HG03060 (cell line): ENCODE measurements at regions not wholly inside any gene's neighbourhood (a gene's known extent, or its start where the extent isn't known, plus 50 kb on each side); places are given as distances from the start of the nearest gene placed in this dataset.
"Not testable (repeated sequence)": the region's sequence is repeated elsewhere in the genome, so short reads cannot be mapped to it uniquely, and the experiment has no call there.

Source experiments
- ATAC-seq: cut with Tn5 transposase; IDR thresholded peaks from one replicate; pipeline ENCODE4 v1.9.1; 2021; ENCODE audit warnings: low read depth, moderate number of reproducible peaks; ENCODE audit not compliant: unreplicated experiment

- ATAC-seq: no peak
These were observed 53.5 kb downstream of the TEX51 start for GRCh38 chr2:126952216-126952615.

GRCh38 chr2:126953483-126953882, 54.8 kb downstream of the TEX51 start:
- no peak for ATAC-seq

GRCh38 chr2:126954831-126955230, 56.1 kb downstream of the TEX51 start:
- no peak for ATAC-seq

GRCh38 chr2:126956773-126957172, 58.1 kb downstream of the TEX51 start:
- ATAC-seq: not testable (repeated sequence)

GRCh38 chr2:126963390-126963789, 64.7 kb downstream of the TEX51 start:
- no peak for ATAC-seq

- no peak for ATAC-seq
These were observed 67.9 kb downstream of the TEX51 start for GRCh38 chr2:126966601-126967000.

GRCh38 chr2:126970583-126970982, 71.9 kb downstream of the TEX51 start:
- ATAC-seq: no peak

GRCh38 chr2:126971162-126971480, 72.4 kb downstream of the TEX51 start:
- no peak for ATAC-seq

GRCh38 chr2:126971481-126972278, 73.0 kb downstream of the TEX51 start:
- peak; percentile 76 for ATAC-seq

- ATAC-seq: peak; percentile 6
These were observed 73.6 kb downstream of the TEX51 start for GRCh38 chr2:126972279-126972626.

GRCh38 chr2:126973745-126974144, 75.1 kb downstream of the TEX51 start:
- ATAC-seq: no peak

- no peak for ATAC-seq
These were observed 77.3 kb downstream of the TEX51 start for GRCh38 chr2:126975671-126976655.

GRCh38 chr2:126976721-126977328, 78.1 kb downstream of the TEX51 start:
- no peak for ATAC-seq

GRCh38 chr2:126978333-126978732, 79.6 kb downstream of the TEX51 start:
- ATAC-seq: no peak

- no peak for ATAC-seq
These were observed 80.6 kb downstream of the TEX51 start for GRCh38 chr2:126979039-126980003.

GRCh38 chr2:126981476-126981875, 82.8 kb downstream of the TEX51 start:
- no peak for ATAC-seq

GRCh38 chr2:126982935-126983334, 84.2 kb downstream of the TEX51 start:
- ATAC-seq: no peak

- no peak for ATAC-seq
These were observed 88.0 kb downstream of the TEX51 start for GRCh38 chr2:126986631-126987187.

- ATAC-seq: no peak
These were observed 89.8 kb downstream of the TEX51 start for GRCh38 chr2:126988482-126988881.

- not testable (repeated sequence) for ATAC-seq
These were observed 90.4 kb downstream of the TEX51 start for GRCh38 chr2:126989064-126989463.
